Activated CD4-positive, alpha-beta T cell treated with anti-CD3 and anti-CD28 coated beads for 24 hours (primary cell): ENCODE measurements at regions not wholly inside any gene's neighbourhood (a gene's known extent, or its start where the extent isn't known, plus 50 kb on each side); places are given as distances from the start of the nearest gene placed in this dataset.
"Not testable (repeated sequence)": the region's sequence is repeated elsewhere in the genome, so short reads cannot be mapped to it uniquely, and the experiment has no call there.

Source experiments
- DNase-seq, 2 donors: peaks; one replicate each; pipeline ENCODE4 v3.0.0-alpha.2; 2020; ENCODE audit warnings: low read depth in 2 of 2

DNA sequence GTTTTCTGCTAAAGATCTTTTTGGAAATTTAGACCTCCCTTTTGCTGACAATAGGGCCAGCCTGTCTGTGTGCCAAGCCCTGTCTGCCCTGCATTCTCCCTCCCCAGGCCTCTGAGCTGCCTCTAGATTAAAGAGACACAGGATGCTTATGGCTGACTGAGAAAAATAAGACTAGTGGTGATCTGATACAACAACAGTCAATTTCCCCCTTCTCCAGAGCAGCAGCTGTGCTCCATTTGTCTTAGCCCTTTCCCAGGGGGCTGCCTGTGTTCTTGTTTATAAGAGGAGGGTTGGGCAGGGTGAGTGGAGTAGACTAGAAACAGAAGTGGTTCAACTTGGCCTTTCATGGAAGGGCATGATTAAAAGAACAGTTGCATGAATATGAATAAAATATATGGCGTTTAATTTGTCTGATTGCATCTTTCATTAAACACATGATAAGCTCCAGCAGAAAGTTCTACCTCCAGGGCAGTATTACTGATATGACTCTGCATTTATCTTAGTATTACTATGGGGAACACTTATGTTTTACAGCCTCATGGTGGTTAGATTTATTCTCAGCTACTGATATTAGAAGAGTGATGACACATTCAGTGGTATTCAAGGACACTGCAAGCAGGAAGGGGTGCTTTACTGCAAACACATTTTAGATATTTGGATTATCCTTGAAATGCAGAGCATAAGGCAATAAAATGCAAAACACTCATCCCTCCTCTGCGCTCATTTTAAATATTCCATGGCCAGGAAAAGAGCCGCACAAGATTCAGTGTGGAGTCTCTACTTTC, 150.2 kb upstream of the CLEC14A start:
- no peak for DNase-seq

DNA sequence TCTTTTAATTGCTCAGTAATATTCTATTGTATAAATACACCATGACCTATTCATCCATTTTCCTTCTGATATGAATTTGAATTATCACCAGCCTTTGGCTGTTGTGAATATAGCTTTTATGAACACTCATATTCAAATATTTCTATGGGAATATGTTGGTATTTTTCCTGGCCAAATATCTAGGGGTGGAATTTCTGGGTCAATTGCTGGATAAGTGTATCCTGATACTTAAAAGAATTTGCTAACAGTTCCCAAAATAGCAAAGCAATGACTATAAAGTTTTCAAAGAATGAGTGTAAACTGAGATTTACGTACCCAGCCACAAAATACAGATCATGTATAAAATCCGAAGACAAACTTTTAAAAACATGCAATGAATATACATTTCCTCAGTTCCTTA, 148.7 kb upstream of the CLEC14A start:
- no peak for DNase-seq

DNA sequence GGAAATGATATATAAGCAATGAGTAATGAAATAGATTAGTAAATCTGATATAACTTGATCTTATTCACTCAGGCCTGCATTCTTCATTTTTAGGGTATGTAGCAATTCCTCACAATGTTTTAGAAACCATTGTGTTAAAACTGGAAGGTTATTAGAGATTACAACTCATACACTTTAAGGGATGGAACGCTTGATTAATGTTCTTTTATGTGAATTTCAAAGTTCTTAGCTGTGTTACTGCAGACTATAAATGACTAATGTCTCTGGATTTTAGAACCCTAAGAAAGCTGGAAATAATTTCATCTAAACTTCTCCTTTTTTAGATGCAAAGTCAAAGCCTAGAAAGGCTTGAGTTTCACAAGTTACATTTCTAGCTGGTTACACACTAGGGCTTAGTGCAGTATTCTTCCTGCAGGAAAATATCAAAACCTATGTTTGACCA, 148.2 kb upstream of the CLEC14A start:
- DNase-seq = no peak

DNA sequence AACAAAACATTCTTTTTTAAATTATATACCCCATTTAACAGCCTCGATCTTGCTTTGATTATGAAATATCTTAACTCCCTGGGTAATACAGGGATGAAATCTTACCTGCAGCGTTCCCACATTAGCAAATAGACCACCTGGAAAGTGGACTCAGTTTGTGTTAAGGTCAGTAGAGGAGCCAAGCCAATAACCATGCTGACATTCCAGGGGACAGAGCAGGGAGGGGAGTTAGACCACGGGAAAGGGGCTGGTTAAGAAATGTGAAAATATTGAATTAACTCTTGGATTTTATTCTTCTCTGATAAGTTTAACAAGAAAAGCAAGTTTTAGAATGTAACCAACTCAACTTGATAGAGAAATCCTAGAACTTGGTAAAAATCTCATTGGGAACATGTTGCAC, 144.9 kb upstream of the CLEC14A start:
- no peak for DNase-seq

DNA sequence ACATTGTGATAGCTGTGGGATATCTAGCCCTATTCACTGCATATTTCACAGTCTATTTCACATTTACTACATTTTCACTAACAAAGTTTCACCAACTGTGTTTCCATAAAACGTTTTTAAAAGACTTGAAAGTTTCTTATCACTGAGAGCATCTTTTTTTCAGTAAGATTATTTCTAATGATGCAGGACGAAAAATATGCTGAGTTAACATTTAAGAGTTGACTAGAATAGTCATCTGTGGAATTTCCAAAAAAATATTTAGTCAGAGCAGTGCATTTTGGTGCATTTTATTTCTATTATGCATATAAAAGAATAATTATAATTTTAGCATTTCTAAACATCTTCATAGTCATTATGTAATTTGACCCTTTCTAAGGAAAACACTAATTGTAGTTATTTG, 143.8 kb upstream of the CLEC14A start:
- DNase-seq = no peak

DNA sequence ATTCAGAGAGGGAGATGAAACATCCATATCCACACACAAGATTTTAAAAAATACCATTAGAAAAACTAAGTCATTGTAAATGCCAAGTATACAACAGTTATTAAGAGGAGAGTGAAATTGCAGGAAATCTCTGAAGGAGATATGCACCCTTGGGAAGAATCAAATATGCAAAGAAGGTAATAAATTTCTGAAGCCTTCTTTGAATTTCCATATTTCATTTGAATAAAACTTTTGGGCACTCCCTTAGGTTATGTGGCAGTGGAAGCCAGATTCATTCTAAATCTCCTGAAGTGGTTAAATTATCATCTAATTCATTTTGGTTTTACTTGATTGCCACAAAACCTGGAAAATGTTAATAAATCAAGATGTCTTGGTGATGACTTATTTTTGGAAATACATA, 138.9 kb upstream of the CLEC14A start:
- DNase-seq = no peak

DNA sequence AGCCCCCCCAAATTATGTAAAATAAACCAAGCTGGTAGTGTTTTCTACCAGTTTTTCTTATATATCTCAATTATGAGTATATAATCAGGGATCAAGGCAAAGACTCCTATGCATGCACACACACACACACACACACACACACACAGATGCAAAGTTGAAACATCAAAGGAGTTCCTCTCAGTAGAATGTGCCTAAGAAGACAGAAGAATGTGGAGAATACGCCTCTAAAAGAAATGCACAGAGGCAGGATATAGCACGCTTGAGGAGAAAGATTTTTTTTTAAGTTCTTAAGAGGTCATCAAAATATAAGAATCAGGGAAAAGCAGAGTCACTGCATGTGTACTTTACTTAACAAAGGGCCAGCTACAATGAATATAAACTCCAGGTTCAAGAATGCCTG, 138.2 kb upstream of the CLEC14A start:
- no peak for DNase-seq

DNA sequence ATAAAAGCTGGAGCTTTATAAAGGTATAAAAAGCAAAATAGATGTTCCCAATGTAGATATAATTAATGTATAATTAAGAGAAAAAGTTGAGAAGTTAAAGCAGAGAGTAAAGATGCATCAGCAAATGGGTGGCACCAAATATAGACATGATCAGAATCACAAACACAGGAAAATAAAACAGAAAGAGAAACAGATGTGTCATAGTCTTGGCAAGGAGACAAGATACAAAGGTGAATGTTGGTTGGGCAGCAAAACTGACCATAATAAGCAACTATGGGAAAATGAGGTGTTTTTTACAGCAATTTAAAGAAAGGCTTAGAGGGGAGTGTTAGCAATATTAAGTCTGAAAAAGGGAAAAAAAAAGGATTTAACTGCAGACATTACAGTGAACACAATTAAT, 135.4 kb upstream of the CLEC14A start:
- DNase-seq = no peak

DNA sequence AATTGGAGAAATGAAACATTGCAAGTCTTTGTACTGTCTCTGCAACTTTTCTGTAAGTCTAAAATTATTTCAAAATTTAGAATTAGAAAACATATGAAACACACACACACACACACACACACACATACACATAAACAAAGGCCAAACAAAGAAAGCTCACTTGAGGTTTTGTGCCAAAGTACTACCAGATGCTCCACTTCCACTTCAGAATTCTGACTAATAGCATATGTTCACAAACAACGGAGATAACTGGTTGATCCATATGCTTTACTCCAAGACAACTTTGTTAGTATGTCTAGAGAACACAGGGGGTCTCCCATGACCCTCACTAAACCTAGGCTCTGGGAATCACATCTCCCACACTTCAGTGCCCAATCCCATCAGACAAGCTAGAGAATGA, 133.8 kb upstream of the CLEC14A start:
- DNase-seq = no peak

DNA sequence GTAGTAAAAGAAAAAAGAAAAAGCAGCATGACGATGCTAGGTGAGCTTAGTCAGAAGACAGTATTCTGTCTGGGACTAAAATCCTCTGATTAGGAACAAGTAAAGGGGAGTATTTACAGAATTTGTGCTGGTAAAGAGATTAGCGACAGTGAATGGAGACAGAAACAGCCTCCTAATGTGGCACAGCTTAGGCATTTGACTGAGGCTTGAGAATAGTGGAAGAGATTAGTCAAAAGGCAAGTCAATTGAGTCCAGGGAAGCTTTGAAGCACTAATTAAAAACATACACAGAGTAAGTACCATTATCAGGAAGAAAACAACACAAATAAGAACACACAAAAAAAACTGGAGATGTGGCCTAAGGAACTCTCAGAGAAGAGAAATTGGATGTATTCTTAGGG, 131.9 kb upstream of the CLEC14A start:
- DNase-seq = no peak

DNA sequence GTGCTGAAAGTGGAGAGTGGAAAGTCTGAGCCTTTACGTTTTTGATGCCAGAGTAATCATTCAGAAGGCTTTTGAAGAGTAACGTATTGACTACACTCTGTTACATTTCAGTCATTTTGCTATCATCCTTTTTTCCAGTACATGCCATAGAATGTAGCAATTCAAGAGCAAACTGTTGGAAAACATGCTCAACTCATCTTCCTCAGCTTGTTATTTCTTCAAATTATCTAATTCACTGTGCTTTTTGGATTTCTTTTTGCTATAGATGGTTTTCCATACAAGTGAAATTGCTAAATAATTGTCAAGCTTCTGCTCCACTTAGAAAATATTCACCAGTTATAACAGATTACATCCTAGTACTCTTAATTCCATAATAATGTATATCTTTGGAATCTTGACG, 129.9 kb upstream of the CLEC14A start:
- DNase-seq = no peak

DNA sequence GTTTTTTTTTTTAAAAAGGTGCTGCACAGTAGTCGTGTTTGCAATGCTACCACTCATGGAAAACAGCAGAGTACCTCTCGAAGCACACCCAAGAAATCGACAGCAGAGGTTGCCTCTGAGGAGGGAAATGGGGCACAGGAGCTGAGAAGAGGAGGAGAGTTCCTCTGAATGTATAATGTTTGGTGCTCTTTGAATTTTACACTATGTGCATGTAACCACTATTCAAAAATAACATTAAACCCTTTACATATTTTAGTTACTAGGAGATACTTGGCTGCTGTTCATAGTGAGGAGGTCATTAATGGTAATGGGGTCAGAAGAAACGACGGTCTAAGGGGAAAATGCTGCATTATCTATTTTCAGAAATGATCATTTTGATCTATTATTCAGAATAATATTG, 129.4 kb upstream of the CLEC14A start:
- no peak for DNase-seq

DNA sequence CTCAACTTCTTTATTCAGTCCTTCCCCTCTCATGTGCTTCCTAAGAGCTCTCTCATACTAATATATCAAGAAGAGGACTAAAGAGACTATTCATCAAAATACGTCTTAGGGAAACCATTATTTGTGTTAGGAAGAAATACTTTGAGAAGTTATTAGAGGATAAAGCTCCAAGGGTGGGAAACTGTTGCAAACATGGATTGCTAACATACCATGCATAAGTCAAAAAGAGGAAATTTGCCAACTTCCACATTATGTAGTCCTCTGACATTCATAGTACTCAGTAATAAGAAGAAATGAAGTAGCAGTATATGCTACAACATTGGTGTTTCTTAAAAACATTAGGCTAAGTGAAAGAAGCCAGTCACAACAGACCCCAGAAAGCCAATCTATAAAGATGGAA, 128.8 kb upstream of the CLEC14A start:
- DNase-seq = no peak

DNA sequence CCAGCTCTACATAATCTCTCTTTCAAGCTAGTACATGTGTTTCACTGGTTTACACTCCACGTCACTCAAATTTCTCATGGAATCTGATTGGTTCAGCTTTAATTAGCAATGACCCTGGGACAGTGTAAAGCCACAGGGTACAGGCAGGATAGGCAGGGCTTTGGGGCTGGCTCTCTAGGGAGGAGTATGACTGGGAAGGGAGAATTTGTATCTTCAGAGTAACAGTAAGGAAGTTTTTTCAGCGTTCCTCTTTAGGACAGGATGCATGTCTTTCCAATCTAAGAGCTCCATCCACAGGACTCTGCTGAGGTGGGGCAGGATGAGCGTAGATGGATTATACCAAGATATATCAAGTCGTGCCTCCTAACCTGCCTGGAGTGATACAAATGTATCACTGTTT, 112.0 kb upstream of the CLEC14A start:
- DNase-seq = no peak

DNA sequence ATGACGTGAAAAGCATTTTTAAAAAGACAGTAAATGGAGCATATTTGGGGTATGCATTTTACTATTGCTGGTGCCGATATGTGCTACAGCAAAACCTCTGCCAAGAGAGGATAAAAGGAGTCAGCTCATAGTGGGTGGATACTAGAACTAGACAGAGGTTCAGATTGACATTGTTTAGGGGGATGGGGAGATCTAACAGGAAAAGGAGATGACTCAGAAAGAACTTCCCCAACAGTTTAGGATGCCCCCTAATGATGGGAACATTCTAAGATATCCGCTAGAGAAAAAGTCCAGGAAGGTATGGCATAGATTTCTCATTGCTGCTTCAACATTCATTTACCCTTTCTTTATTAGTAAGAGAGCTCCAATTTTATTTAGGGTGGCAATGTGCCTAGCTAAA, 110.5 kb upstream of the CLEC14A start:
- no peak for DNase-seq

DNA sequence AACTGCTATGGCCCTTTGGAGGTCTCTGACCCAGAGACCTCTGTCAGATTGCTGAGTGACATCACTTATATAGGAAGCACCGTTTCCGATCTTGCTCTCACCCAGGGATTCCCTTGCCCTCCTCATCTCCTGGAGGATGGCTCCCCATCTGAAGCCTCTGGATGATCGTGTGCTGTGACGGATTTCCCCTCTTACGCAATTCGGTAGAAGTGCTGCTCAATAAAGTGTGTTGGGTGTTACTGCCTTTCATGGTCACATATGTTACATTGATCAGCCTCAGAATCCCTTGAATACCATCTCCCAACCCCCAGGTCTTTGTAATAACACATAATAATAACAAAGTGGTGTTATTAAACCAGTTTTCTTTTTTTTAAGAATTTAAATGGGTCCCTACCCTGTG, 107.3 kb upstream of the CLEC14A start:
- no peak for DNase-seq

DNA sequence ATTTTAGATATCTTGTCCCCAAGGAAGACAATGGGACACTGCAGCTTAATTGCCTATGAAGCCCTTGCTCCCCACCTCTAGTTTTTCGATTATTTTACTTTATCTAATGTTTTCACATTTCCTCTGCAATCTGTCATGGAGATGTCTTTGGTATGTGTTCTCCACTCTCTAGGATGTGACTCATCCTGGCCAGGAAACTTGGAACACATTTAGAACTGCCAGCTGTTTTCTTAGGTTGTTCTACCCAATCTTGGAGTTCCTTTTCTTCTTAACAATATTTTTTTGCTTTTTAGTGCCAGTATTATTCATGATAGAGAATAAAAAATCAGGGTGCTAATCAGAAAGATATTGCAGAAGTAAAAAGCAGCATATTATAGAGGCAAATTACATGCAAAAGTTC, 101.7 kb upstream of the CLEC14A start:
- DNase-seq = no peak

DNA sequence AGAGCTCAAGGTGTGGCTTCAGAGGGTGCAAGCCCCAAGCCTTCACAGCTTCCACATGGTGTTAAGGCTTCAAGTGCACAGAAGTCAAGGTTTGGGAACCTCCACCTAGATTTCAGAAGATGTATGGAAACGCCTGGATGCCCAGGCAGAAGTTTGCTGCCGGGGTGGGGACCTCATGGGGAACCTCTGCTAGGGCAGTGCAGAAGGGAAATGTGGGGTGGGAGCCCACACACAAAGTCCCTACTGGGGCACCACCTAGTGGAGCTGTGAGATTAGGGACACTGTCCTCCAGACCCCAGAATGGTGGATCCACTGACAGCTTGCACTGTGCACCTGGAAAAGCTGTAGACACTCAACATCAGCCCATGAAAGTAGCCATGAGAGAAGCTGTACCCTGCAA, 99.6 kb upstream of the CLEC14A start:
- not testable (repeated sequence) for DNase-seq

DNA sequence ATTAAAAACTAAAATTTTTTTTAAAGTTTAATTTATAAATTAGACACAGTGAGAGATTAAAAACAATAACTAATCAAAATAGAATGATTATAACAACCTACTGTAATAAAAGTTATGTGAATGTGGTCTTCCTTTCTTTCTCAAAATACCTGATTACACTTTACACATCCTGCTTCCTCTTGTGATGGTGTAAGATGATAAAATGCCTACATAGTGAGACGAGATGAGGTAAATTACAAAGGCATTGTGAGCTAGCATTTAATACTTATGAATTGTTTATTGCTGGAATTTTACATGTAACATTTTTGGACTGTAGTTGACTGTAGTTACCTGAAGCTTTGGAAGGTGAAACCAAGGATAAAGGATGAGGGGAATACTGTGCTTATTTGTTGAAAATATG, 94.2 kb upstream of the CLEC14A start:
- no peak for DNase-seq

DNA sequence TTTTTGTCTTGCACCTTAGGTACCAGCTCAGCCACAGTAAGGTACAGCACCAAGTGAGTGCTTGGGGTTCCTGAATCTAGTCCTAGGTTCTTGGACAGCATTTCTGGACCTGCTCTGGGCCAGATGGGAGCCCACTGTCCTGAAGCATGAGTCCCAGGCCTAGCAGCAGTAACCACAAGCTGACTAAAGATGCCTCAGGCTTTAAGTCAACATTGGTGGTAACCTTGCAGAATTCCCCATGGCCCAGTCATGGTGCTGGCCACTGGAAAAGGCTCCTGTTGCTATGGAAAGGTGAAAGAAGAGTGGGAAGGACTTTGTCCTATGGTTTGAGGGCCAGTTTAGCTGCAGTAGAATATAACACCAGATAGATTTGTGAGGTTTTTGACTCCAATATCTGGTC, 86.9 kb upstream of the CLEC14A start:
- DNase-seq = no peak

DNA sequence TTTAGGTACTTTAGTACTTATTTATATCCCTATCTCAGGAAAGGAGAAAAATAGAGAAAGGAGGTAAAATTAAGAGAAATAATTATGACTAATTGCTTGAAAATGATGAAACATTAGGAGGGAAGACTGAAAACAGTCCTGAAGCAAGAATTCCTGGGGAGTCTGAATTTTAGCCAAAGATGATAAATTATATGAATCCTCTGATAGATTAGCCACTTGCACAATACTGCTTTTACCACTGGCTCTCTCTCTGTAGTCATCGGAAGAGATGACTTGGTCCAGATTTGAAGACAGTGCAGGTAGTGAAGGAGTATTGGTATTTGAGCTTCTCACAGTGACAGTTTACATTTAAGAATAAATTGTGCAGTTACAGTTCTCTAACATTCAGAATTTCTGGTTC, 83.8 kb upstream of the CLEC14A start:
- no peak for DNase-seq

DNA sequence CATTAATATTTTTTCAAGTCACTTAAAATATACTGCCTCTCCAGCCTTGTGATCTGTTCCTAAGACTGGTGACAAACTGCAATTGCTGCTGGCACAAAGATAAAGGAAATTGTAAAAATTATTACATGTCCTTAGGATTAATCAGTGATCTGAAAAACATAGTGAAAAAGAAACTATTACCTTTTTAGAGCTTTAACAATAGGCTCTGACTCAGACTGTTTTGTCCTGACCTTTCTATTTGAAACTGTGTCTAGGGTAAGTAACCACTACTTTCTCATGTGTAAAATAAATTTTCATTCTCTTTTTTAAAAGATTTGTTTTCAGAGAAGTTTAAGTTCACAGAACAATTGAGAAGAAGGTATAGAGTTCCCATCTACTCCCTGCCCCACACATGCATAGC, 80.4 kb upstream of the CLEC14A start:
- DNase-seq = no peak

DNA sequence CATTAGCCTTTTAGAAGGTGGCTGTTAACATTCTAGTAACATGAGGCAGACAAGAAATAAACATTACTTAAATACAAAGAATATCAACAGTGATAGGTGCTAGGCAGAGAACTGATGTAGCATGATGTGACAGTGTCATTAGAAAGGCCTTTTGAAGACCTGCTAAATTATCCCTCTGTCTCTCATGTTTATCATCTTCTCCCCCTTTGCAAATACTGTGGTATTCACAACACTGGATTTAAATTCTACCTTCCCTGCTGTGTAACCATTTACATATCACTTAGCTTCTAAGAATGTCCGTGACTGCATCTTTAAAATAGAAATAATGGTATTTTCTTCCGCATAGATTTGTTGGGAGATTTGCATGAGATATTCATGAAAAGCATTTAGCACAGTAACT, 74.4 kb upstream of the CLEC14A start:
- DNase-seq = no peak

DNA sequence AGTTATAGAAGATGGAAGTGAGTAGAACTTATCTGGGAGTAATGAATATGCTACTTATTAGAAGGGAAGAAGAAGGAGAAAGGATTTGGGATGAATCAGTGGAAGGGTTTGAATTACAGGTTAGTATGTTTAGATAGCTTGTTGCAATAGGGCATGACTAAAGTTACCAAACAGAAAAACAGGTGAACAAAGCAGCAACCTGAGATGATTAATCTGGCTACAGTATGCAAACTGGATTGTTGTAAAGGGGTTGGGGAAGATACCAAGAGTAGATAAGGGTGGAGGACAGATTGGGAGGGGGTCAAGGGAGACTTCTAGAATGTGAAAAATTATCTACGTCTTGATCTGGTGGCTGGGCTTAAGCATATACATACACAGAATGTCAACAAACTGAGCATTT, 73.4 kb upstream of the CLEC14A start:
- DNase-seq = no peak
